ENCODE measurements at regions not wholly inside any gene's neighbourhood (a gene's known extent, or its start where the extent isn't known, plus 50 kb on each side); places are given as distances from the start of the nearest gene placed in this dataset.

GRCh38 chr7:121480566-121481335, 84.6 kb upstream of the FAM3C start:
- TF ChIP-seq, protein P1, sequence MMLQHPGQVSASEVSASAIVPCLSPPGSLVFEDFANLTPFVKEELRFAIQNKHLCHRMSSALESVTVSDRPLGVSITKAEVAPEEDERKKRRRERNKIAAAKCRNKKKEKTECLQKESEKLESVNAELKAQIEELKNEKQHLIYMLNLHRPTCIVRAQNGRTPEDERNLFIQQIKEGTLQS (IDR thresholded peaks at IDR 0.05): no peak
- TF ChIP-seq SIN3A (IDR thresholded peaks at IDR 0.05; ENCODE audit: low read depth) (no peak), ZNF274 (IDR thresholded peaks at IDR 0.05; ENCODE audit: low read depth, low read length) (no peak), SP1 (IDR thresholded peaks at IDR 0.05; ENCODE audit: low read depth) (no peak), RAD21 (IDR thresholded peaks at IDR 0.05; ENCODE audit: low read depth) (no peak), MAX (IDR thresholded peaks at IDR 0.05) (no peak), FOSL1 (IDR thresholded peaks at IDR 0.05; ENCODE audit: low read depth) (no peak), ELF1 (IDR thresholded peaks at IDR 0.05; ENCODE audit: borderline replicate concordance, low read depth) (no peak), EZH2phosphoT487 (IDR thresholded peaks at IDR 0.05; ENCODE audit: borderline replicate concordance) (no peak), CBX3 (IDR thresholded peaks at IDR 0.05; ENCODE audit: low read depth) (no peak), TCF7L2 (IDR thresholded peaks at IDR 0.05; ENCODE audit: borderline replicate concordance, extremely low read depth, insufficient read depth, insufficient read length) (no peak), REST (IDR thresholded peaks at IDR 0.05; ENCODE audit: low read depth) (no peak), EGR1 (IDR thresholded peaks at IDR 0.05; ENCODE audit: low read depth) (no peak)
- TF ChIP-seq, protein P2, sequence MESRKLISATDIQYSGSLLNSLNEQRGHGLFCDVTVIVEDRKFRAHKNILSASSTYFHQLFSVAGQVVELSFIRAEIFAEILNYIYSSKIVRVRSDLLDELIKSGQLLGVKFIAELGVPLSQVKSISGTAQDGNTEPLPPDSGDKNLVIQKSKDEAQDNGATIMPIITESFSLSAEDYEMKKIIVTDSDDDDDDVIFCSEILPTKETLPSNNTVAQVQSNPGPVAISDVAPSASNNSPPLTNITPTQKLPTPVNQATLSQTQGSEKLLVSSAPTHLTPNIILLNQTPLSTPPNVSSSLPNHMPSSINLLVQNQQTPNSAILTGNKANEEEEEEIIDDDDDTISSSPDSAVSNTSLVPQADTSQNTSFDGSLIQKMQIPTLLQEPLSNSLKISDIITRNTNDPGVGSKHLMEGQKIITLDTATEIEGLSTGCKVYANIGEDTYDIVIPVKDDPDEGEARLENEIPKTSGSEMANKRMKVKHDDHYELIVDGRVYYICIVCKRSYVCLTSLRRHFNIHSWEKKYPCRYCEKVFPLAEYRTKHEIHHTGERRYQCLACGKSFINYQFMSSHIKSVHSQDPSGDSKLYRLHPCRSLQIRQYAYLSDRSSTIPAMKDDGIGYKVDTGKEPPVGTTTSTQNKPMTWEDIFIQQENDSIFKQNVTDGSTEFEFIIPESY (IDR thresholded peaks at IDR 0.05; ENCODE audit: extremely low read depth, insufficient replicate concordance, low read length): no peak
- TF ChIP-seq, protein P3, sequence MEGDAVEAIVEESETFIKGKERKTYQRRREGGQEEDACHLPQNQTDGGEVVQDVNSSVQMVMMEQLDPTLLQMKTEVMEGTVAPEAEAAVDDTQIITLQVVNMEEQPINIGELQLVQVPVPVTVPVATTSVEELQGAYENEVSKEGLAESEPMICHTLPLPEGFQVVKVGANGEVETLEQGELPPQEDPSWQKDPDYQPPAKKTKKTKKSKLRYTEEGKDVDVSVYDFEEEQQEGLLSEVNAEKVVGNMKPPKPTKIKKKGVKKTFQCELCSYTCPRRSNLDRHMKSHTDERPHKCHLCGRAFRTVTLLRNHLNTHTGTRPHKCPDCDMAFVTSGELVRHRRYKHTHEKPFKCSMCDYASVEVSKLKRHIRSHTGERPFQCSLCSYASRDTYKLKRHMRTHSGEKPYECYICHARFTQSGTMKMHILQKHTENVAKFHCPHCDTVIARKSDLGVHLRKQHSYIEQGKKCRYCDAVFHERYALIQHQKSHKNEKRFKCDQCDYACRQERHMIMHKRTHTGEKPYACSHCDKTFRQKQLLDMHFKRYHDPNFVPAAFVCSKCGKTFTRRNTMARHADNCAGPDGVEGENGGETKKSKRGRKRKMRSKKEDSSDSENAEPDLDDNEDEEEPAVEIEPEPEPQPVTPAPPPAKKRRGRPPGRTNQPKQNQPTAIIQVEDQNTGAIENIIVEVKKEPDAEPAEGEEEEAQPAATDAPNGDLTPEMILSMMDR (IDR thresholded peaks at IDR 0.05 in 2 of 3, conservative IDR thresholded peaks at IDR 0.05 in 1 of 3; ENCODE audit: borderline replicate concordance in 1 of 3, insufficient read depth in 1 of 3, low read depth in 2 of 3, low read length in 2 of 3): no peak
- H3K36me3 ChIP-seq (ENCODE audit: control insufficient read depth in 1 of 2, insufficient read depth in 2 of 2, low read length in 2 of 2): no peaks in the 10 kb centered on the region
- H3K4me1 ChIP-seq (ENCODE audit: control insufficient read depth in 1 of 2, insufficient read depth in 2 of 2, low read length in 2 of 2): no peaks in the 10 kb centered on the region
- no peaks in the 10 kb centered on the region for H3K27me3 ChIP-seq (ENCODE audit: insufficient read depth, low read length)
- no peaks in the 10 kb centered on the region for H3K9me2 ChIP-seq (ENCODE audit: insufficient read depth)
- H3K27ac ChIP-seq (ENCODE audit: low read depth, low read length): no peak overlapping the region
- H3K79me2 ChIP-seq (ENCODE audit: insufficient read depth, low read length): no peaks in the 10 kb centered on the region
- H3K4me2 ChIP-seq (ENCODE audit: low read length): no peak overlapping the region
- no TSS peak for BruUV-seq (replicated peaks)
- no peaks in the 10 kb centered on the region for H3K9me3 ChIP-seq (ENCODE audit: control insufficient read depth in 1 of 2, insufficient read depth in 1 of 2, low read depth in 1 of 2, low read length in 2 of 2)
- intact Hi-C loops (cut with micrococcal nuclease): no loop called here
- ChIA-PET RAD21 (ENCODE audit: low non-redundant PET in 1 of 2, low total read pairs in 2 of 2, uncharacterized antibody in 2 of 2, unreplicated experiment in 2 of 2) (no interaction called here), CTCF (no interaction called here), POLR2A (no interaction called here)
- ATAC-seq (no peak), DNase-seq (ENCODE audit: low read depth, low spot score) (no peak)
- peak overlapping the region; percentile 19 for H2AFZ ChIP-seq (ENCODE audit: low read depth, low read length, poor library complexity, severe bottlenecking)
- no peak overlapping the region for H3K9ac ChIP-seq (ENCODE audit: low read length)
- H3K4me3 ChIP-seq (replicated peaks in 1 of 2; ENCODE audit: low read depth in 1 of 2, low read length in 2 of 2): no peak overlapping the region
- H4K20me1 ChIP-seq (ENCODE audit: insufficient read depth): no peaks in the 10 kb centered on the region
